Stomach (tissue), 4 donors: ENCODE measurements at regions not wholly inside any gene's neighbourhood (a gene's known extent, or its start where the extent isn't known, plus 50 kb on each side); places are given as distances from the start of the nearest gene placed in this dataset.

Source experiments
- CTCF ChIP-seq, 7 experiments: fragments of 450-650 bp in 4 of 7; fragments of 200-600 bp in 3 of 7; sonication (generic) in 3 of 7; IDR thresholded peaks; one replicate each; pipeline ENCODE4 v1.5.1; 2016 to 2019; ENCODE audit warnings: antibody characterized with exemption in 7 of 7, control low read depth in 2 of 7, mild to moderate bottlenecking in 1 of 7
- EP300 ChIP-seq: sonication (generic); formaldehyde crosslinking; IDR thresholded peaks from one replicate; pipeline ENCODE4 v1.6.1; 2017; ENCODE audit warnings: antibody characterized with exemption
- POLR2A ChIP-seq, 4 donors: fragments of 450-650 bp; IDR thresholded peaks; one replicate each; pipeline ENCODE4 v1.6.1; 2016; ENCODE audit warnings: antibody characterized with exemption in 4 of 4, control low read depth in 2 of 4, mild to moderate bottlenecking in 1 of 4, moderate library complexity in 1 of 4
- POLR2AphosphoS5 ChIP-seq, 3 donors: sonication (generic); formaldehyde crosslinking; IDR thresholded peaks; one replicate each; pipeline ENCODE4 v1.6.1; 2016; ENCODE audit warnings: antibody characterized with exemption in 3 of 3

- TF ChIP-seq POLR2A (IDR thresholded peaks at IDR 0.05) (no peak), CTCF (IDR thresholded peaks at IDR 0.05) (no peak), POLR2AphosphoS5 (IDR thresholded peaks at IDR 0.05) (no peak), EP300 (no peak)
Observed at GRCh38 chr4:123994917-123995316, 598.3 kb downstream of the SPRY1 start.
